Testis (tissue), 2 donors: ENCODE measurements at regions not wholly inside any gene's neighbourhood (a gene's known extent, or its start where the extent isn't known, plus 50 kb on each side); places are given as distances from the start of the nearest gene placed in this dataset.

Experiments used
- DNase-seq: peaks from one replicate; pipeline ENCODE4 v3.0.0-alpha.2; 2019
- H3K27ac ChIP-seq, 2 donors: fragments of 200-600 bp; sonication (generic); one replicate each; pipeline ENCODE4 v1.5.1; 2019
- H3K27me3 ChIP-seq: fragments of 200-600 bp; sonication (generic); one replicate; pipeline ENCODE4 v1.5.1; 2019
- H3K36me3 ChIP-seq: fragments of 200-600 bp; sonication (generic); one replicate; pipeline ENCODE4 v1.5.1; 2017; ENCODE audit warnings: low read depth; ENCODE audit errors: missing control alignments
- H3K4me1 ChIP-seq: fragments of 200-600 bp; sonication (generic); one replicate; pipeline ENCODE4 v1.5.1; 2019
- H3K4me3 ChIP-seq, 2 donors: fragments of 200-600 bp; sonication (generic); one replicate each; pipeline ENCODE4 v1.5.1; 2017 to 2019
- H3K9me3 ChIP-seq: fragments of 200-600 bp; sonication (generic); one replicate; pipeline ENCODE4 v1.5.1; 2017
- CTCF ChIP-seq, 3 experiments: fragments of 450-650 bp in 2 of 3; fragments of 200-600 bp in 1 of 3; sonication (generic) in 1 of 3; IDR thresholded peaks; one replicate each; pipeline ENCODE4 v1.5.1; 2016 to 2019; ENCODE audit warnings: antibody characterized with exemption in 3 of 3, mild to moderate bottlenecking in 2 of 3, moderate library complexity in 1 of 3
- POLR2A ChIP-seq: fragments of 450-650 bp; IDR thresholded peaks from one replicate; pipeline ENCODE4 v1.6.1; 2017; ENCODE audit warnings: antibody characterized with exemption, mild to moderate bottlenecking, moderate library complexity
- WGBS, 2 donors: methylation state at CpG; one replicate each; pipeline ENCODE4 v1.1.5; 2018; 5-methylcytosine and 5-hydroxymethylcytosine counted together
- intact Hi-C: fragments of 100-400 bp; cut with DNase I; formaldehyde crosslinking; loops from one replicate; pipeline ENCODE4 v1.15.1; 2023; ENCODE audit warnings: low total_unique reads

GRCh38 chrX:16067886-16068515 is 55.4 kb upstream of the GRPR start:
- 58 to 71% methylated on average over 1 of the region's 1 CpG for WGBS, 2 donors
- no peaks in the 10 kb centered on the region for H3K36me3 ChIP-seq
- no peaks in the 10 kb centered on the region for H3K27me3 ChIP-seq
- no peak for TF ChIP-seq POLR2A
- TF ChIP-seq CTCF (IDR thresholded peaks at IDR 0.05), result no peak
- no peak overlapping the region for H3K27ac ChIP-seq
- DNase-seq, result no peak
- no peak overlapping the region for H3K4me3 ChIP-seq
- no peaks in the 10 kb centered on the region for H3K4me1 ChIP-seq
- H3K9me3 ChIP-seq, result no peaks in the 10 kb centered on the region
- intact Hi-C loops, result no loop called here

DNA sequence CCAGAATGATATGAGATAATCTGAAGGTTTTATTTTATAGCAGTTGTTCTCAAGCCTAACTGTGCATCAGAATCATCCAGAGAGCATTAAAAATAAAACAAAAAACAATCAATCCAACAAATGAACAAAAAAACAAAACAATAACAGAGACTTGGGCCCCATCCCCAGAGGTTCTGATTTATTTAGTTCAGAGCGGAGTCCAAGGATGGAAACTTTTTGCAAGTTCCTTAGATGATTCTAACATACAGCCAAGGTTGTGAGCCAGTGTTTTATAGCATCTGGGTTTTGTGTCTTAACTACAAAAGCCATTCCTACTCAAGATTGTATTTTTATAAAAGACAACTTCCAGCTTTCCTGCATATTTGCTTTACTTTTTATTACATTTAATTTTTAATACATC is 59.4 kb upstream of the GRPR start:
- 50 to 82% methylated on average over 1 of the region's 1 CpG for WGBS, 2 donors
- Histone ChIP-seq H3K36me3 (no peaks in the 10 kb centered on the region), H3K9me3 (no peaks in the 10 kb centered on the region), H3K27ac (no peak overlapping the region), H3K27me3 (no peaks in the 10 kb centered on the region), H3K4me3 (no peak overlapping the region), H3K4me1 (no peaks in the 10 kb centered on the region)
- DNase-seq, result no peak
- intact Hi-C loops, result no loop called here
- TF ChIP-seq POLR2A (no peak), CTCF (IDR thresholded peaks at IDR 0.05) (no peak)

- DNase-seq, result no peak
- no peak for TF ChIP-seq CTCF (IDR thresholded peaks at IDR 0.05)
- no peak for TF ChIP-seq POLR2A
- Histone ChIP-seq H3K4me1 (no peaks in the 10 kb centered on the region), H3K27me3 (no peaks in the 10 kb centered on the region), H3K4me3 (no peak overlapping the region), H3K9me3 (no peaks in the 10 kb centered on the region), H3K36me3 (no peaks in the 10 kb centered on the region), H3K27ac (no peak overlapping the region)
- intact Hi-C loops, result no loop called here
- 93 to 97% methylated on average over 2 of the region's 2 CpGs for WGBS, 2 donors
These were observed 60.2 kb upstream of the GRPR start for GRCh38 chrX:16063141-16063540.

DNA sequence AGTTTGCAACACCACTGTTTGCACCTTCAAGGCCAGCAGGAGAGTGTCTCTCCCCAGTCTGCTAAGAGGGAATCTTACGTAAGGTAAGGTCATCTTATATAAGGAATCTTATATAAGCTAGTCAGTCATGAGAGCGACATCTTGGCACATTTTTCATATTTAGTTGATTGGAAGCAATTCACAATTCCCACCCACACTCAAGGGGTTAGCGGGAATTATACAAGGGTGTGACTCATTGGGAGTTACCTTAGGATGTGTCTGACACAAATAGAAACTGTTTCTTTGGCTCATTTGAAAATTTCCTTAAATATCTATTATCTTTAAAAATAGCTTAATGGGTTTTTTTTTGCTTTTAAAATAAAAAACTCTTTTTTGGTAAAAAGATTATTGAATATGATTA is 62.1 kb upstream of the GRPR start:
- intact Hi-C loops, result no loop called here
- WGBS, 2 donors, result 88 to 91% methylated on average over 3 of the region's 3 CpGs
- H3K36me3 ChIP-seq, result no peaks in the 10 kb centered on the region

More for the DNA sequence above, 62.1 kb upstream of the GRPR start:
- TF ChIP-seq POLR2A (no peak), CTCF (IDR thresholded peaks at IDR 0.05) (no peak)
- no peak overlapping the region for H3K27ac ChIP-seq
- H3K27me3 ChIP-seq, result no peaks in the 10 kb centered on the region
- DNase-seq, result no peak
- H3K4me3 ChIP-seq, result no peak overlapping the region
- H3K4me1 ChIP-seq, result no peaks in the 10 kb centered on the region
- no peaks in the 10 kb centered on the region for H3K9me3 ChIP-seq
